Globus pallidus (tissue), 1 donor: ENCODE measurements at regions not wholly inside any gene's neighbourhood (a gene's known extent, or its start where the extent isn't known, plus 50 kb on each side); places are given as distances from the start of the nearest gene placed in this dataset.
"Not testable (repeated sequence)": the region's sequence is repeated elsewhere in the genome, so short reads cannot be mapped to it uniquely, and the experiment has no call there.

Experiments
- DNase-seq: peaks from one replicate; pipeline ENCODE4 v3.0.0-alpha.2; 2015; ENCODE audit warnings: low spot score

- no peak for DNase-seq
Measured at GRCh38 chr2:122545821-122546220, 790.4 kb downstream of the TSN start.

- no peak for DNase-seq
Measured at GRCh38 chr2:122562775-122563174, 807.3 kb downstream of the TSN start.

- DNase-seq, result no peak
Measured at GRCh38 chr2:122563781-122564180, 808.3 kb downstream of the TSN start.

GRCh38 chr2:122564843-122565242, 809.4 kb downstream of the TSN start:
- DNase-seq, result no peak

- no peak for DNase-seq
Measured at GRCh38 chr2:122565364-122565763, 809.9 kb downstream of the TSN start.

- no peak for DNase-seq
Measured at GRCh38 chr2:122570641-122571040, 815.2 kb downstream of the TSN start.

GRCh38 chr2:122571471-122571870, 816.0 kb downstream of the TSN start:
- not testable (repeated sequence) for DNase-seq

GRCh38 chr2:122575076-122575475, 819.6 kb downstream of the TSN start:
- DNase-seq, result no peak

GRCh38 chr2:122583159-122583917, 827.9 kb downstream of the TSN start:
- DNase-seq, result no peak

GRCh38 chr2:122590524-122590923, 835.1 kb downstream of the TSN start:
- DNase-seq, result no peak

GRCh38 chr2:122595065-122595464, 839.6 kb downstream of the TSN start:
- no peak for DNase-seq

GRCh38 chr2:122596598-122596997, 841.1 kb downstream of the TSN start:
- DNase-seq, result no peak

GRCh38 chr2:122598784-122599183, 843.3 kb downstream of the TSN start:
- no peak for DNase-seq

GRCh38 chr2:122610948-122611609, 855.6 kb downstream of the TSN start:
- no peak for DNase-seq

- DNase-seq, result no peak
Measured at GRCh38 chr2:122622934-122623333, 867.5 kb downstream of the TSN start.

GRCh38 chr2:122627388-122627787, 871.9 kb downstream of the TSN start:
- no peak for DNase-seq

GRCh38 chr2:122634256-122634655, 878.8 kb downstream of the TSN start:
- no peak for DNase-seq

- no peak for DNase-seq
Measured at GRCh38 chr2:122634920-122635319, 879.5 kb downstream of the TSN start.

- DNase-seq, result no peak
Measured at GRCh38 chr2:122635686-122636085, 880.2 kb downstream of the TSN start.

GRCh38 chr2:122636097-122636496, 880.6 kb downstream of the TSN start:
- no peak for DNase-seq

GRCh38 chr2:122639176-122639575, 883.7 kb downstream of the TSN start:
- no peak for DNase-seq

- no peak for DNase-seq
Measured at GRCh38 chr2:122639711-122640110, 884.3 kb downstream of the TSN start.

GRCh38 chr2:122643725-122644329, 888.4 kb downstream of the TSN start:
- no peak for DNase-seq
